ENCODE measurements at regions not wholly inside any gene's neighbourhood (a gene's known extent, or its start where the extent isn't known, plus 50 kb on each side); places are given as distances from the start of the nearest gene placed in this dataset.

- Mint-ChIP-seq H3K27me3 (peaks cover 27 to 33% of the 10 kb centered on the region in 2 donors), H3K9me3 (no peaks in the 10 kb centered on the region), H3K4me1 (ENCODE audit: low read depth in 2 of 2) (no peaks in the 10 kb centered on the region), H3K36me3 (ENCODE audit: insufficient read depth) (no peaks in the 10 kb centered on the region), H3K4me3 (no peak overlapping the region), H3K27ac (no peak overlapping the region)
- no peak for DNase-seq
- ATAC-seq (replicated peaks), result no peak
Observed at GRCh38 chr9:115216873-115217272, 98.9 kb upstream of the TNC start.

- Mint-ChIP-seq H3K9me3 (no peaks in the 10 kb centered on the region), H3K4me1 (ENCODE audit: low read depth in 2 of 2) (no peaks in the 10 kb centered on the region), H3K27ac (no peak overlapping the region), H3K36me3 (ENCODE audit: insufficient read depth) (no peaks in the 10 kb centered on the region), H3K27me3 (peaks cover 25% of the 10 kb centered on the region in 2 donors), H3K4me3 (no peak overlapping the region)
- no peak for ATAC-seq (replicated peaks)
- no peak for DNase-seq
Observed at GRCh38 chr9:115220319-115221005, 102.5 kb upstream of the TNC start.

- no peak for DNase-seq
- no peak for ATAC-seq (replicated peaks)
- H3K9me3 Mint-ChIP-seq, result no peaks in the 10 kb centered on the region
- H3K36me3 Mint-ChIP-seq (ENCODE audit: insufficient read depth), result no peaks in the 10 kb centered on the region
- H3K4me1 Mint-ChIP-seq (ENCODE audit: low read depth in 2 of 2), result no peaks in the 10 kb centered on the region
- no peak overlapping the region for H3K27ac Mint-ChIP-seq
- peaks cover 5 to 11% of the 10 kb centered on the region in 2 donors for H3K27me3 Mint-ChIP-seq
- H3K4me3 Mint-ChIP-seq, result no peak overlapping the region
Observed at GRCh38 chr9:115223471-115223870, 105.5 kb upstream of the TNC start.

DNA sequence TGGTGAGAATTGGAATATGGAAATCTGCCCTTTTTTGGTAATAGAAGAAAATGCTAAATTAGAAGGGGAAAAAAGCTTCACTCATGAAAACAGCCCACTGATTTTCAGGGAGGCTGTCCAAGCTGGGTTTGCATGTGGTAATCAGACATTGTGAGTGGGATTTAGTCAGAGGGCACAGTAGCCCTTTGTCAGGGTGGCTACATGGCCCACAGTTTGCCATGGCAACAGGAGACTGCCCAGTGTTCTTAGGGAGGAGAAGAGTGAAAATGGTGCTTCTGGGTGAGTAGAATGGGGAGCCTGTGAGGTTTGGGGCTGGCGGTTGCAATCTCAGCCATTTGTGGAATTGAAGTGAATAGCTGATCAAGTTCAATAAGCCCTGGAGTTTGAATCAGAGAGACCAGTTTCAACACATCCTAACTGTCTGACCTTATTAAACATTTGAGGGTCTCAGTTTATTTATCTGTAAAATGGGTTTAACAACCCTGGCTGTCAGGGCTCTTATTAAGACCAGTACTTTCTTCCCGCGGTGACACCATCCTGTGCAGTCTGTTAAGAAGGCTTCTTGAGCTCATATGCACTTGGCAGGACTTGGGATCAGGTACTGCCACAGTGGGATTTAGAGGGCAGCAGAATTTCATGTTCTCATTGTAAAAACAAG lies 107.6 kb upstream of the TNC start:
- ATAC-seq (replicated peaks) (no peak), DNase-seq (no peak)

GRCh38 chr9:115226152-115226551 lies 108.2 kb upstream of the TNC start:
- no peak for ATAC-seq (replicated peaks)
- Mint-ChIP-seq H3K4me1 (ENCODE audit: low read depth in 2 of 2) (no peaks in the 10 kb centered on the region), H3K27ac (no peak overlapping the region), H3K36me3 (ENCODE audit: insufficient read depth) (no peaks in the 10 kb centered on the region), H3K4me3 (no peak overlapping the region), H3K9me3 (no peaks in the 10 kb centered on the region), H3K27me3 (peaks cover 5 to 11% of the 10 kb centered on the region in 2 donors)
- no peak for DNase-seq

More for the DNA sequence above, 107.6 kb upstream of the TNC start:
- Mint-ChIP-seq H3K27me3 (peaks cover 5 to 11% of the 10 kb centered on the region in 2 donors), H3K36me3 (ENCODE audit: insufficient read depth) (no peaks in the 10 kb centered on the region), H3K27ac (no peak overlapping the region), H3K9me3 (no peaks in the 10 kb centered on the region), H3K4me3 (no peak overlapping the region), H3K4me1 (ENCODE audit: low read depth in 2 of 2) (no peaks in the 10 kb centered on the region)

- H3K9me3 Mint-ChIP-seq, result peaks cover 0 to 2% of the 10 kb centered on the region in 2 donors
- H3K4me1 Mint-ChIP-seq (ENCODE audit: low read depth in 2 of 2), result no peaks in the 10 kb centered on the region
- H3K27me3 Mint-ChIP-seq, result peaks cover 10 to 19% of the 10 kb centered on the region in 2 donors
- no peaks in the 10 kb centered on the region for H3K36me3 Mint-ChIP-seq (ENCODE audit: insufficient read depth)
- ATAC-seq (replicated peaks) (no peak), DNase-seq (no peak)
- H3K27ac Mint-ChIP-seq, result no peak overlapping the region
- H3K4me3 Mint-ChIP-seq, result no peak overlapping the region
Observed at GRCh38 chr9:115229496-115229895, 111.5 kb upstream of the TNC start.

DNA sequence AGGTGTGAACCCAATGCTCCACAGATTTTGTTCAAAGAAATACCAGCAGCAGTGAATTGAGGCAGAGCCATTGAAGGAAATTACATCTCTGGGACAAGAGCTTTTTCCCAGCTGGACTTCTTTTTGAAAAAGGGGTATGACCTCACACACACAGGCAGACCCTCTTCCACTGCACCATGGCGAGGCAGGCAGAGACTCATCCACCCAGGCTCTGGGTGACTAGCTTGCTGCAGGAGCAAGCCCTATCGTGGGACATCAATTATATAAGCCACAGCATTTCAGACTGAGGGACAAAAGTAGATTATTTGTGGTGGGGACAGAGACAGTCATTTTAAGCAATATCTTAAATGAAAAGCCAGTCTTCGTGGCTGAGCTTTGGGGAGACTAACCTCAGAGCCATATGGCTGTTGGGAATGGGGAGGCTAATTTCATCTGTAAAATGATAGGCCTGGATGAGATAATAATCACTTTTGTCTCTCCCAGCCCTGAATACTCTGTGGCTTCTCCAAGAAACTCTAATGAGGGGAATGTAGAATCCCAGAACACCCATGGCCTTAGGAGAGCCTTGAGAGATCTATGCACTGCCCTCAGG lies 113.1 kb upstream of the TNC start:
- DNase-seq, result no peak
- ATAC-seq (replicated peaks), result no peak
- Mint-ChIP-seq H3K4me1 (ENCODE audit: low read depth in 2 of 2) (no peaks in the 10 kb centered on the region), H3K27me3 (peaks cover 11 to 28% of the 10 kb centered on the region in 2 donors), H3K9me3 (peaks cover 0 to 3% of the 10 kb centered on the region in 2 donors), H3K36me3 (ENCODE audit: insufficient read depth) (no peaks in the 10 kb centered on the region), H3K4me3 (no peak overlapping the region), H3K27ac (no peak overlapping the region)

DNA sequence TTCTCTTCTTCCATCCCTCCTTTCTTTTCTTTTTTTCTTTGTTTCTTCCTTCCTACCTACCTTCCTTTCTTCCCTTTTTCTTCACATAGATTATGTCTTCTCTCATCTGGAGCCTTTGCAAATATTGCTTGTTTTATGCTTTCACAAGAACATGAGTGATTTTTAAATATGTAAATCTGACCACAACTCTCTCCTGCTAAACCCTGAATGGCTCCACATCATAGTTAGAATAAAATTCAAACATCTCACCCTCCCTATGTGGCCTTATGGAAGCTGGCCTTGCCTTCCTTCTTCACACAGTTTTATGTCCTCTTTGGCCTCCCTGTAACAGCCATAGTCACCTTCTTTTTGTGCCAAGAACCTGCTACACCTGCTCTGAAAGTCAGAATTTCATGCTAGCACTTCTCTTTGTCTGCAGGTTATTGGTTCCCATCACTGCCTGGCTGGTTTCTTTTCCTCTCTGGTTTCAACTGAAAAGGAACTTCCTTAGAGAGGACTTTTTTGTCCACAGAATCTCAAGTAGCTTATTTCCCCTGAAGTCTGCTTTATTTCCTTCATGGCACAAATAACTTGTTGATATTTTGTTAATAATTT lies 114.3 kb upstream of the TNC start:
- DNase-seq, result no peak
- H3K4me1 Mint-ChIP-seq (ENCODE audit: low read depth in 2 of 2), result no peaks in the 10 kb centered on the region
- H3K4me3 Mint-ChIP-seq, result no peak overlapping the region
- H3K27ac Mint-ChIP-seq, result no peak overlapping the region
- H3K9me3 Mint-ChIP-seq, result peaks cover 0 to 5% of the 10 kb centered on the region in 2 donors
- H3K27me3 Mint-ChIP-seq, result peaks cover 21 to 40% of the 10 kb centered on the region in 2 donors
- H3K36me3 Mint-ChIP-seq (ENCODE audit: insufficient read depth), result no peaks in the 10 kb centered on the region
- ATAC-seq (replicated peaks), result no peak

DNA sequence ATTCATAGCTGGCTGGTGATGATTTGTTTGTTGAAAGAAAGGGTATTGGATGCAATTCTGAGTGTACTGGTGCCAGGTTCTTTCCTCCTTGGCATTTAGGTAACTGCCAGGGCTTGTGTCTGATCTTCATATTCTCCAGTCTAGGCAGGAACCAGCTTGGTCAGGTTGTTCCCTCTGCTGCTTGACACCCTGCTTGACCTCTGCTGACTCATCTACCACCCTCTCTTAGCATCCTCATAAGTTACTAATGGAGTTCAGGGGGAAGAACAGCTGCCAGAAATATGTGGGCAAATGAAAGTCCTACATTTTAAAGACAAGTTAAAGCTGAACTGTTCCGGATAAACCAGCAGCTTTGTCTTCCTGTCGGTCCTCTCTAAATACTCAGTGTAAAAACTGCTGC lies 116.1 kb upstream of the TNC start:
- Mint-ChIP-seq H3K27me3 (peaks cover 37 to 50% of the 10 kb centered on the region in 2 donors), H3K27ac (no peak overlapping the region), H3K9me3 (peaks cover 0 to 5% of the 10 kb centered on the region in 2 donors), H3K36me3 (ENCODE audit: insufficient read depth) (no peaks in the 10 kb centered on the region), H3K4me3 (no peak overlapping the region), H3K4me1 (ENCODE audit: low read depth in 2 of 2) (no peaks in the 10 kb centered on the region)
- ATAC-seq (replicated peaks) (no peak), DNase-seq (no peak)

DNA sequence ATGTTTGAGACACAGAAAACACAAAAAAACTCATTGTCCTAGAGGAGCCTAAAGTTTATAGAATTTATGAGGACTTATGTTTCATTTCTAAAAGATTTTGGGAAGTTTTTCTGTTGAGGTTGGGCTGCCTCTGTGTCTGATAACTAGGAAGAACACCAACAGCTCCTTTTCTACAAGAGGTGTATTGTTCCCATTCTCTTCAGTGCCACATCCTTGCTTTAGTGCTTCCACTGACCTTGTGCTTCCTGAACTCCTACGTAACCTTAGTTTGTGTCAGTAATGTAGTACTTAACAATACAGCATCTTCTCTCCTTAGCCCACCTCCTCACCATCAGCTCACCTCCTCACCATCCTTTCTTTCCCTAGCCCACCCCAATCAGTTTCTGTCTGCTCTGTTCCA lies 117.3 kb upstream of the TNC start:
- H3K36me3 Mint-ChIP-seq (ENCODE audit: insufficient read depth), result no peaks in the 10 kb centered on the region
- no peak for ATAC-seq (replicated peaks)
- no peak overlapping the region for H3K27ac Mint-ChIP-seq
- no peak for DNase-seq
- H3K4me3 Mint-ChIP-seq, result no peak overlapping the region
- H3K4me1 Mint-ChIP-seq (ENCODE audit: low read depth in 2 of 2), result no peaks in the 10 kb centered on the region
- H3K9me3 Mint-ChIP-seq, result peaks cover 0 to 5% of the 10 kb centered on the region in 2 donors
- peaks cover 46 to 57% of the 10 kb centered on the region in 2 donors for H3K27me3 Mint-ChIP-seq

GRCh38 chr9:115237385-115237998 lies 119.5 kb upstream of the TNC start:
- Mint-ChIP-seq H3K27me3 (peaks cover 46 to 50% of the 10 kb centered on the region in 2 donors), H3K4me1 (ENCODE audit: low read depth in 2 of 2) (no peaks in the 10 kb centered on the region), H3K36me3 (ENCODE audit: insufficient read depth) (no peaks in the 10 kb centered on the region), H3K9me3 (peaks cover 0 to 3% of the 10 kb centered on the region in 2 donors), H3K4me3 (no peak overlapping the region), H3K27ac (no peak overlapping the region)
- ATAC-seq (replicated peaks) (no peak), DNase-seq (no peak)

DNA sequence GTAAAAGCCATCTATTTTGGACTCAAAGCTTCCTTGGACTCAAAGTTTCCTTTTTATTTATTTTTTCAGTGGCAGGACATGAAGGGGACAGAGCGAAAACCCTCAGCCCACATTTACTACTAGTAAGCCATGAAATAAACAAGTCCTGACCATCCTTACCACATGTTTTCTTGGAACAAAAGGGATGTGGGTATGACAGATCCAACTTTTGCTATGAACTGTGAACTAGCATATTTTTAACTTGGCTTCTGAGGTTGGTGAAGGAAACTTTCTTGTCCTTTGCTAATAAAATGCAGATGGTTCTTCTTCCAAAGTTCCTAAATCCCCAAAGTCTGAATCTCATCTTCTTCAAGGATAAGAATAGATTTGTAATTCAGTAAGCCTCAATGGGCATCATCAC lies 122.7 kb upstream of the TNC start:
- Mint-ChIP-seq H3K27ac (no peak overlapping the region), H3K27me3 (peaks cover 33 to 35% of the 10 kb centered on the region in 2 donors), H3K4me3 (no peak overlapping the region), H3K9me3 (peaks cover 0 to 2% of the 10 kb centered on the region in 2 donors), H3K36me3 (ENCODE audit: insufficient read depth) (no peaks in the 10 kb centered on the region), H3K4me1 (ENCODE audit: low read depth in 2 of 2) (no peaks in the 10 kb centered on the region)
- ATAC-seq (replicated peaks) (no peak), DNase-seq (no peak)

- no peak for ATAC-seq (replicated peaks)
- Mint-ChIP-seq H3K4me3 (no peak overlapping the region), H3K36me3 (ENCODE audit: insufficient read depth) (no peaks in the 10 kb centered on the region), H3K4me1 (ENCODE audit: low read depth in 2 of 2) (no peaks in the 10 kb centered on the region), H3K27ac (no peak overlapping the region), H3K9me3 (peaks cover 0 to 1% of the 10 kb centered on the region in 2 donors), H3K27me3 (peaks cover 23 to 31% of the 10 kb centered on the region in 2 donors)
- no peak for DNase-seq
Observed at GRCh38 chr9:115241641-115242040, 123.7 kb upstream of the TNC start.

All from effector memory CD8-positive, alpha-beta T cell (primary cell).